Naive thymus-derived CD4-positive, alpha-beta T cell (primary cell): ENCODE measurements at regions not wholly inside any gene's neighbourhood (a gene's known extent, or its start where the extent isn't known, plus 50 kb on each side); places are given as distances from the start of the nearest gene placed in this dataset.

Experiments
- ATAC-seq: fragments of 150-1000 bp; cut with Tn5 transposase; 2 replicates; pipeline ENCODE4 v1.10.0; 2021; ENCODE audit warnings: mild to moderate bottlenecking, moderate library complexity
- CTCF ChIA-PET: fragments of 350-600 bp; sonication (Branson Sonifier 250); formaldehyde crosslinking; loops from one replicate; lab custom pipeline; 2021; ENCODE audit warnings: antibody characterized with exemption; lab: Charles Lee
- POLR2A ChIA-PET: fragments of 350-600 bp; sonication (Branson Sonifier 250); formaldehyde crosslinking; loops from one replicate; lab custom pipeline; 2021; ENCODE audit warnings: antibody characterized with exemption, inconsistent platforms; lab: Charles Lee
- DNase-seq, 9 donors: peaks; one replicate each; pipeline versions ENCODE4 v3.0.0 to v3.0.0-alpha.2; 2020 to 2022; ENCODE audit warnings: mixed read lengths in 1 of 9
- H3K27ac ChIP-seq: one replicate; pipeline ENCODE4 v1.7.0; 2013; ENCODE audit warnings: mild to moderate bottlenecking, low read depth, low read length, moderate library complexity
- H3K27me3 ChIP-seq, 2 donors: one replicate each; pipeline ENCODE4 v1.7.0; 2013; ENCODE audit warnings: low read length in 2 of 2, mild to moderate bottlenecking in 2 of 2, moderate library complexity in 2 of 2; ENCODE audit not compliant: control insufficient read depth in 2 of 2, insufficient read depth in 2 of 2
- H3K36me3 ChIP-seq, 3 experiments: 1 replicate in 2 of 3; 2 replicates in 1 of 3; pipeline ENCODE4 v1.7.0; 2013; ENCODE audit warnings: low read length in 3 of 3, mild to moderate bottlenecking in 3 of 3, moderate library complexity in 1 of 3; ENCODE audit not compliant: insufficient read depth in 3 of 3, control insufficient read depth in 2 of 3
- H3K4me1 ChIP-seq, 2 donors: one replicate each; pipeline ENCODE4 v1.7.0; 2013; ENCODE audit warnings: low read length in 2 of 2, mild to moderate bottlenecking in 2 of 2, moderate library complexity in 1 of 2; ENCODE audit not compliant: control insufficient read depth in 2 of 2, insufficient read depth in 2 of 2
- H3K4me3 ChIP-seq: 2 replicates; pipeline ENCODE4 v1.7.0; 2013; ENCODE audit warnings: mild to moderate bottlenecking, low read length
- H3K9me3 ChIP-seq, 3 experiments: 1 replicate in 2 of 3; 2 replicates in 1 of 3; pipeline ENCODE4 v1.7.0; 2013; ENCODE audit warnings: low read length in 3 of 3; ENCODE audit not compliant: control insufficient read depth in 2 of 3
- H3K27ac Mint-ChIP-seq, 9 donors: one replicate each; pipeline ENCODE4 v1.8.0; 2020 to 2022; ENCODE audit warnings: mixed read lengths in 9 of 9, mild to moderate bottlenecking in 8 of 9, moderate library complexity in 5 of 9, inconsistent platforms in 2 of 9
- H3K27me3 Mint-ChIP-seq, 5 donors: one replicate each; pipeline ENCODE4 v1.8.0; 2021 to 2022; ENCODE audit warnings: mixed read lengths in 5 of 5, mild to moderate bottlenecking in 1 of 5
- H3K36me3 Mint-ChIP-seq, 5 donors: one replicate each; pipeline ENCODE4 v1.8.0; 2020 to 2022; ENCODE audit warnings: mixed read lengths in 5 of 5, mild to moderate bottlenecking in 3 of 5, inconsistent platforms in 1 of 5
- H3K4me1 Mint-ChIP-seq, 7 donors: one replicate each; pipeline ENCODE4 v1.8.0; 2020 to 2022; ENCODE audit warnings: mixed read lengths in 7 of 7, mild to moderate bottlenecking in 3 of 7, inconsistent platforms in 1 of 7
- H3K4me3 Mint-ChIP-seq, 10 donors: one replicate each; pipeline ENCODE4 v1.8.0; 2020 to 2022; ENCODE audit warnings: mild to moderate bottlenecking in 10 of 10, mixed read lengths in 10 of 10, moderate library complexity in 6 of 10, inconsistent platforms in 2 of 10
- H3K9me3 Mint-ChIP-seq, 11 donors: one replicate each; pipeline ENCODE4 v1.8.0; 2020 to 2022; ENCODE audit warnings: mixed read lengths in 11 of 11, mild to moderate bottlenecking in 4 of 11, inconsistent platforms in 1 of 11, moderate library complexity in 1 of 11
- intact Hi-C, 2 donors: fragments of 100-400 bp; cut with micrococcal nuclease; formaldehyde crosslinking; loops; one replicate each; pipeline ENCODE4 v1.15.1; 2023

- Mint-ChIP-seq H3K36me3 (peaks cover 0 to 12% (median 0%) of the 10 kb centered on the region in 5 donors), H3K9me3 (peaks cover 0 to 41% (median 13%) of the 10 kb centered on the region in 11 donors), H3K4me1 (peaks cover 0 to 6% (median 0%) of the 10 kb centered on the region in 7 donors), H3K4me3 (no peak overlapping the region), H3K27me3 (peaks cover 0 to 18% (median 4%) of the 10 kb centered on the region in 5 donors), H3K27ac (no peak overlapping the region)
- Histone ChIP-seq H3K36me3 (no peaks in the 10 kb centered on the region), H3K27ac (no peak overlapping the region), H3K9me3 (peaks cover 0 to 13% (median 0%) of the 10 kb centered on the region in 3 experiments), H3K4me1 (no peaks in the 10 kb centered on the region), H3K27me3 (no peaks in the 10 kb centered on the region), H3K4me3 (no peak overlapping the region)
- intact Hi-C loops = no loop called here
- CTCF ChIA-PET = no interaction called here
- POLR2A ChIA-PET = no interaction called here
- DNase-seq (no peak), ATAC-seq (no peak)
Measured at GRCh38 chr2:11011359-11011758, 99.6 kb downstream of the KCNF1 start.

GRCh38 chr2:11012131-11012693, 100.5 kb downstream of the KCNF1 start:
- DNase-seq = no peak
- Mint-ChIP-seq H3K9me3 (peaks cover 0 to 41% (median 13%) of the 10 kb centered on the region in 11 donors), H3K4me3 (no peak overlapping the region), H3K4me1 (peaks cover 0 to 6% (median 0%) of the 10 kb centered on the region in 7 donors), H3K36me3 (peaks cover 0 to 12% (median 0%) of the 10 kb centered on the region in 5 donors), H3K27ac (no peak overlapping the region), H3K27me3 (peaks cover 0 to 23% (median 4%) of the 10 kb centered on the region in 5 donors)
- Histone ChIP-seq H3K27me3 (no peaks in the 10 kb centered on the region), H3K4me3 (no peak overlapping the region), H3K36me3 (no peaks in the 10 kb centered on the region), H3K4me1 (no peaks in the 10 kb centered on the region), H3K9me3 (peaks cover 0 to 13% (median 0%) of the 10 kb centered on the region in 3 experiments), H3K27ac (no peak overlapping the region)
- POLR2A ChIA-PET = no interaction called here
- CTCF ChIA-PET = no interaction called here
- intact Hi-C loops = no loop called here
- ATAC-seq = no peak

GRCh38 chr2:11013196-11013595, 101.5 kb downstream of the KCNF1 start:
- H3K4me3 ChIP-seq = no peak overlapping the region
- ATAC-seq (no peak), DNase-seq (no peak)
- H3K27ac ChIP-seq = no peak overlapping the region
- no peaks in the 10 kb centered on the region for H3K27me3 ChIP-seq
- Mint-ChIP-seq H3K36me3 (peaks cover 0 to 12% (median 0%) of the 10 kb centered on the region in 5 donors), H3K27me3 (peaks cover 0 to 19% (median 2%) of the 10 kb centered on the region in 5 donors), H3K4me1 (peaks cover 0 to 6% (median 0%) of the 10 kb centered on the region in 7 donors), H3K27ac (no peak overlapping the region), H3K9me3 (peaks cover 0 to 41% (median 13%) of the 10 kb centered on the region in 11 donors), H3K4me3 (no peak overlapping the region)
- H3K4me1 ChIP-seq = no peaks in the 10 kb centered on the region
- POLR2A ChIA-PET = no interaction called here
- H3K9me3 ChIP-seq = peaks cover 0 to 13% (median 0%) of the 10 kb centered on the region in 3 experiments
- intact Hi-C loops = no loop called here
- CTCF ChIA-PET = no interaction called here
- H3K36me3 ChIP-seq = no peaks in the 10 kb centered on the region

GRCh38 chr2:11014026-11014425, 102.3 kb downstream of the KCNF1 start:
- no peak for ATAC-seq
- intact Hi-C loops = no loop called here
- peaks cover 0 to 41% (median 13%) of the 10 kb centered on the region in 11 donors for H3K9me3 Mint-ChIP-seq
- no peak overlapping the region for H3K4me3 Mint-ChIP-seq
- no peak overlapping the region for H3K27ac ChIP-seq
- peaks cover 2 to 24% (median 6%) of the 10 kb centered on the region in 5 donors for H3K27me3 Mint-ChIP-seq
- H3K36me3 Mint-ChIP-seq = peaks cover 0 to 12% (median 0%) of the 10 kb centered on the region in 5 donors
- no peaks in the 10 kb centered on the region for H3K36me3 ChIP-seq
- H3K27ac Mint-ChIP-seq = no peak overlapping the region
- ChIA-PET CTCF (no interaction called here), POLR2A (no interaction called here)
- H3K4me1 Mint-ChIP-seq = peaks cover 0 to 6% (median 0%) of the 10 kb centered on the region in 7 donors
- H3K27me3 ChIP-seq = no peaks in the 10 kb centered on the region
- DNase-seq = no peak
- no peak overlapping the region for H3K4me3 ChIP-seq
- H3K9me3 ChIP-seq = peaks cover 0 to 13% (median 0%) of the 10 kb centered on the region in 3 experiments
- H3K4me1 ChIP-seq = no peaks in the 10 kb centered on the region

- CTCF ChIA-PET = interaction anchor here (0.7 kb wide), 1 partner anchor 57 kb away, joined by 3 read pairs; no protein-coding TSS in a partner anchor
Measured at GRCh38 chr2:11016735-11017388, 105.1 kb downstream of the KCNF1 start.

DNA sequence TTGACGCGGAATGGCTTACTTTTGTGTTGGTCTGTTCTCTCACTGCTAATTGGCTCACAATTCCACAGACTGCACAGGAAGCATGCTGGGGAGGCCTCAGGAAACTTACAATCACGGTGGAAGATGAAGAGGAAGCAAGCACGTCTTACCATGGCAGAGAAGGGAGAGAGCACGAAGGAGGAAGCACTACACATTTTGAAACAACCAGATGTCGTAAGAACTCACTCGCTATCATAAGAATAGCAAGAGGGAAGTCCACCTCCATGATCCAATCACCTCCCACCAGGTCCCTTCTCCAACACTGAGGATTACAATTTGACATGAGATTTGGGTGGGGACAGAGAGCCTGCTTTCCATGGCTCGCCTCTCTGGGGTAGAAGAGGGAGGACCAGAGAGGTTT, 106.2 kb downstream of the KCNF1 start:
- Mint-ChIP-seq H3K4me3 (no peak overlapping the region), H3K36me3 (peaks cover 0 to 4% (median 0%) of the 10 kb centered on the region in 5 donors), H3K27me3 (peaks cover 4 to 34% (median 14%) of the 10 kb centered on the region in 5 donors), H3K4me1 (peaks cover 0 to 6% (median 0%) of the 10 kb centered on the region in 7 donors), H3K9me3 (peaks cover 0 to 7% (median 3%) of the 10 kb centered on the region in 11 donors), H3K27ac (no peak overlapping the region)
- ChIA-PET CTCF (no interaction called here), POLR2A (no interaction called here)
- intact Hi-C loops = no loop called here
- no peaks in the 10 kb centered on the region for H3K36me3 ChIP-seq
- DNase-seq (no peak), ATAC-seq (no peak)
- H3K27me3 ChIP-seq = no peaks in the 10 kb centered on the region
- H3K27ac ChIP-seq = no peak overlapping the region
- H3K4me3 ChIP-seq = no peak overlapping the region
- H3K9me3 ChIP-seq = no peaks in the 10 kb centered on the region
- H3K4me1 ChIP-seq = no peaks in the 10 kb centered on the region

More at GRCh38 chr2:11016735-11017388, 105.1 kb downstream of the KCNF1 start:
- no peak overlapping the region for H3K4me3 Mint-ChIP-seq
- H3K27ac ChIP-seq = no peak overlapping the region
- POLR2A ChIA-PET = no interaction called here
- no peak overlapping the region for H3K27ac Mint-ChIP-seq
- H3K4me1 ChIP-seq = no peaks in the 10 kb centered on the region
- ATAC-seq (no peak), DNase-seq (no peak)
- peaks cover 0 to 4% (median 0%) of the 10 kb centered on the region in 5 donors for H3K36me3 Mint-ChIP-seq
- no peaks in the 10 kb centered on the region for H3K36me3 ChIP-seq
- peaks cover 4 to 34% (median 14%) of the 10 kb centered on the region in 5 donors for H3K27me3 Mint-ChIP-seq
- intact Hi-C loops = no loop called here
- no peaks in the 10 kb centered on the region for H3K9me3 ChIP-seq
- peaks cover 0 to 16% (median 4%) of the 10 kb centered on the region in 11 donors for H3K9me3 Mint-ChIP-seq
- no peak overlapping the region for H3K4me3 ChIP-seq
- H3K27me3 ChIP-seq = no peaks in the 10 kb centered on the region
- peaks cover 0 to 6% (median 0%) of the 10 kb centered on the region in 7 donors for H3K4me1 Mint-ChIP-seq
